ENCODE measurements at regions not wholly inside any gene's neighbourhood (a gene's known extent, or its start where the extent isn't known, plus 50 kb on each side); places are given as distances from the start of the nearest gene placed in this dataset.

DNA sequence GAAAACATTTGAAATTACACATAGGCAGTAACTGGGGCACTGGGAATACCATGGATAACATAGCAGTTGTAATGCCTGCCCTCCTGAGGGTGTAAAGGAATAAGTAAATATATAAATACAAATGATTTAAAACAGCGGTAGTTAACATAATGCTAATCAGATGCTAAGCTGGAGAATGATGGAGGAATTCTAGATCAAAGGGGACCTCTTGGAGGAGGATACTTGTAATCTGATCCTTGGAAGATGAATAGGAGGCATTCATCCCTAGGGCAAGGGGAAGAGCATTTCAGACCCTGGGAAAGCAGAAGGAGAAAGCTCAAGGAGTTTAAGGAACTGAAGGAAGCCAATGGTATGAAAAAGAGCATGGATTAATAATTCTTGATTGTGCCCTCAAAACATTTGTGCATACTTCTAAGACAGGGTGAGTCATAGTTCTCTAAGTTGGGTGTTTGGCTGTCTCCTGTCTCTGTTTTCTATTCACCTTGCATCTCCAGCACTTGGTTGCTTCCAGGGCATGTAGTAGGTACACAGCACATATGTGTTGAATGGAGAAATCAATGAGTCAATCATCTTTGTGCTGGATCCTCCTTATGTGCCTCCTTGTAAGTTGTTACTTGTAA, 54.8 kb upstream of the PLPP4 start:
- Mint-ChIP-seq H3K9me3 (ENCODE audit: insufficient read depth) (no peaks in the 10 kb centered on the region), H3K27ac (no peak overlapping the region), H3K36me3 (ENCODE audit: low read depth) (no peaks in the 10 kb centered on the region), H3K4me3 (no peak overlapping the region), H3K4me1 (ENCODE audit: low read depth) (no peaks in the 10 kb centered on the region), H3K27me3 (ENCODE audit: low read depth) (no peaks in the 10 kb centered on the region)
- DNase-seq (no peak), ATAC-seq (no peak)
- POLR2A ChIA-PET, result no interaction called here
- CTCF ChIA-PET, result no interaction called here

DNA sequence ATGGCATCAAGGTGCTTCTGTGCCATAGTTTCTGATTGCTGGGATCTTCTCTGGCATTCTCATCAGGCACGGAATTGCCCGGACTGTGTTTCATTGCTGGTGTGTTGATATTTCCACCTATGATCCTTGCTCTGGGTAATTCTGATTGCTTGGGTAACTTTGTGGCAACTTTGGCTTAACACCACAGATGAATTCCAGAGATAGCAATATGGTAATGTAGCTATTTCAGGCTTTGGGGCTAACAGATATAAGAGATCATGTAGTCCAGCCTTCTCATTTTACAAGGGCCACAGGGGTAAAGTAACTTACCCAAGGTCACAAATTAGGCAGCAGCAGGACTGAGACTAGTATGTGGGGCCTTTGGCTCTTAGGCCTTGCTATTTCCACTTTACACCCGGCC, 53.9 kb upstream of the PLPP4 start:
- H3K36me3 Mint-ChIP-seq (ENCODE audit: low read depth), result no peaks in the 10 kb centered on the region
- no peak overlapping the region for H3K4me3 Mint-ChIP-seq
- ChIA-PET POLR2A (no interaction called here), CTCF (no interaction called here)
- H3K9me3 Mint-ChIP-seq (ENCODE audit: insufficient read depth), result no peaks in the 10 kb centered on the region
- DNase-seq (no peak), ATAC-seq (no peak)
- H3K27me3 Mint-ChIP-seq (ENCODE audit: low read depth), result no peaks in the 10 kb centered on the region
- H3K27ac Mint-ChIP-seq, result no peak overlapping the region
- H3K4me1 Mint-ChIP-seq (ENCODE audit: low read depth), result no peaks in the 10 kb centered on the region

DNA sequence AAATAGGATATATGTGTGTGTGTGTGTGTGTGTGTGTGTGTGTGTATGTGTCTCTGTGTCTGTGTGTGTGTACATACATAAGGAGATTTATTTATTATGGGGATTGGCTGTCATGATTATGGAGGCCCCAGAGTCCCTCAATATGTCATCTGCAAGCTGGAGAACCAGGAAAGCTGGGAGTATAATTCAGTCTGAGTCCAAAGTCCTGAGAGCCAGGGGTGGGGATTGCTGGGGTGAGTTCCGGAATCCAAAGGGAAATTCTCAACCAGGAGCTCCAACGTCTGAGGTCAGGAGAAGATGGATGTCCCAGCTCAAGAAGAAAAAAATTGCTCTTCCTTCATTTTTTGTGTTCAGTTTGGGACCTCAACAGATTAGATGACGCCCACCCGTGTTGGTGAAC, 50.7 kb upstream of the PLPP4 start:
- Mint-ChIP-seq H3K36me3 (ENCODE audit: low read depth) (no peaks in the 10 kb centered on the region), H3K27ac (no peak overlapping the region), H3K27me3 (ENCODE audit: low read depth) (no peaks in the 10 kb centered on the region), H3K4me3 (no peak overlapping the region), H3K4me1 (ENCODE audit: low read depth) (no peaks in the 10 kb centered on the region), H3K9me3 (ENCODE audit: insufficient read depth) (no peaks in the 10 kb centered on the region)
- no peak for ATAC-seq
- POLR2A ChIA-PET, result no interaction called here
- DNase-seq, result no peak
- CTCF ChIA-PET, result interaction anchor here (0.7 kb wide), 1 partner anchor 18 kb away, joined by 3 read pairs; no protein-coding TSS in a partner anchor

Measured in activated CD8-positive, alpha-beta T cell treated with anti-CD3 and anti-CD28 coated beads, Interleukin-2, amount 10 ng/mL, durations not matched to agents 7 days and 5 days (primary cell).